ENCODE measurements at regions not wholly inside any gene's neighbourhood (a gene's known extent, or its start where the extent isn't known, plus 50 kb on each side); places are given as distances from the start of the nearest gene placed in this dataset.
"Not testable (repeated sequence)": the region's sequence is repeated elsewhere in the genome, so short reads cannot be mapped to it uniquely, and the experiment has no call there.

DNA sequence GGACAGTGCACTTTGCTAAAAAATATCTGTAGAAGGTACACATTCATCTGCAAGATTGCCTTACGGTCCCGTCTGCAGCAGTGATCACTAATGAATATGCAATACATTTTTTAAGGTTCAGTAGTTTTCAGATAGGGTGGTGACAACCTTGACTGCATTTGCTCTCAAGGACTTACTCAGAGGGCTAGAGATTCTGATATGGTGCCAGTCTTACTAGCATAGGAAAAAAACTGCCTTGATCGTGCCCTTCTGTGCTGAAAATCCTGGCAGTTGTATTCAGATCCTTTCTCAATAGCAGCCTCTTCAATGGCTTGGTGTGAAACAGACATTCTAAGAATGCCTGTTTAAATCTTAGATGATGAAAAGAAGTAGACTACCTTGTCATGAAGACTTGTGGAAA lies 411.9 kb upstream of the CCDC54 start:
- Histone ChIP-seq H3K79me2 (ENCODE audit: low read length) (no peaks in the 10 kb centered on the region), H3K4me1 (ENCODE audit: low read length) (no peaks in the 10 kb centered on the region), H3K36me3 (ENCODE audit: insufficient read depth, low read length) (no peaks in the 10 kb centered on the region), H3K9me3 (ENCODE audit: low read length) (no peaks in the 10 kb centered on the region), H3K4me2 (ENCODE audit: low read depth, low read length, poor library complexity, severe bottlenecking) (no peak overlapping the region), H3K9ac (ENCODE audit: low read length) (no peak overlapping the region), H4K20me1 (ENCODE audit: insufficient read depth, low read depth, low read length) (no peaks in the 10 kb centered on the region), H2AFZ (ENCODE audit: low read length) (no peak overlapping the region), H3K4me3 (ENCODE audit: low read length) (no peak overlapping the region), H3K9me2 (replicated peaks; ENCODE audit: insufficient read depth, low read length) (no peaks in the 10 kb centered on the region), H3K27me3 (ENCODE audit: low read length) (no peaks in the 10 kb centered on the region), H3K27ac (ENCODE audit: low read length) (no peak overlapping the region)
- no peak for DNase-seq

DNA sequence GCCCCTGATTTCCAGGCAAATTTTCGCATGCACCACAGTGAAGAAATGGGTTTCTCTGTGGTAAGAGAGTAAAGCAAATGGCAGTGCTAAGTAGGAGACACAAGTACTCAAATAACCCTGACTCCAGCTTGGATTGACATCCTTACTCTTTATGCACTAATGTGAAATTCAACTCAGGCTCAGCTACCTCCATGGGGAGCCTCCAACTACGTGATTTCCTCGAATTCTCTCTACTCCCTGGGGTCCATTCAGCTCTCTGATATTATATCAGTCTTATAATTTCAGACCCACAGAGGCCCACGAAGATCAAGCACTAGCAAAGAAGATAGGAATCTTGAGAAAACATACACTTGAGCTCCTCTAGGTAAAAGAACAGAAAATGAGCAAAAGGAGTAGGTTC lies 407.6 kb upstream of the CCDC54 start:
- Histone ChIP-seq H3K79me2 (ENCODE audit: low read length) (no peaks in the 10 kb centered on the region), H3K4me2 (ENCODE audit: low read depth, low read length, poor library complexity, severe bottlenecking) (no peak overlapping the region), H3K36me3 (ENCODE audit: insufficient read depth, low read length) (no peaks in the 10 kb centered on the region), H2AFZ (ENCODE audit: low read length) (no peak overlapping the region), H3K9me2 (replicated peaks; ENCODE audit: insufficient read depth, low read length) (no peaks in the 10 kb centered on the region; the same call in 1 of the 2 replicates), H3K4me3 (ENCODE audit: low read length) (no peak overlapping the region), H3K4me1 (ENCODE audit: low read length) (no peaks in the 10 kb centered on the region), H3K9me3 (ENCODE audit: low read length) (no peaks in the 10 kb centered on the region), H4K20me1 (ENCODE audit: insufficient read depth, low read depth, low read length) (no peaks in the 10 kb centered on the region), H3K27ac (ENCODE audit: low read length) (no peak overlapping the region), H3K27me3 (ENCODE audit: low read length) (no peaks in the 10 kb centered on the region), H3K9ac (ENCODE audit: low read length) (no peak overlapping the region)
- no peak for DNase-seq

DNA sequence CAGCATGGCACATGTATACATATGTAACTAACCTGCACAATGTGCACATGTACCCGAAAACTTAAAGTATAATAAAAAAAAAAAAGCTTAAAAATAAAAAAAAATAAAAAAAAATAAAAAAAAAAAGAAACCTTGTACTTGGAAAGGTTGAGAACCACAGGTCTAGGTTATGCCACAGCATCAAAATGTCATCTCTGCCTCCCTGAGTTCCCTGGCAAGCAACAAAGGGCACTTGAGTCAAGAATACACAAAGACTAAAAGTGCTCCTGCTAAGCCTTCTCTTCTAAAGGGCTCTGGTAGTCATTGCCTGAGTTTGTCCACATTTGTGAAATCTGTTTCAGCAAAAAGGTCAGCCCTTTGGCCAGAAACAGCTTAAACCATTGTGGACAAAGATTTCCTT lies 395.8 kb upstream of the CCDC54 start:
- no peak for DNase-seq
- H3K27me3 ChIP-seq (ENCODE audit: low read length): no peaks in the 10 kb centered on the region
- H3K9me3 ChIP-seq (ENCODE audit: low read length): no peaks in the 10 kb centered on the region
- H3K9ac ChIP-seq (ENCODE audit: low read length): no peak overlapping the region
- no peaks in the 10 kb centered on the region for H3K9me2 ChIP-seq (replicated peaks; ENCODE audit: insufficient read depth, low read length)
- H3K79me2 ChIP-seq (ENCODE audit: low read length): no peaks in the 10 kb centered on the region
- no peaks in the 10 kb centered on the region for H4K20me1 ChIP-seq (ENCODE audit: insufficient read depth, low read depth, low read length)
- H3K4me3 ChIP-seq (ENCODE audit: low read length): no peak overlapping the region
- H3K27ac ChIP-seq (ENCODE audit: low read length): no peak overlapping the region
- no peaks in the 10 kb centered on the region for H3K36me3 ChIP-seq (ENCODE audit: insufficient read depth, low read length)
- no peak overlapping the region for H3K4me2 ChIP-seq (ENCODE audit: low read depth, low read length, poor library complexity, severe bottlenecking)
- H2AFZ ChIP-seq (ENCODE audit: low read length): no peak overlapping the region
- no peaks in the 10 kb centered on the region for H3K4me1 ChIP-seq (ENCODE audit: low read length)

DNA sequence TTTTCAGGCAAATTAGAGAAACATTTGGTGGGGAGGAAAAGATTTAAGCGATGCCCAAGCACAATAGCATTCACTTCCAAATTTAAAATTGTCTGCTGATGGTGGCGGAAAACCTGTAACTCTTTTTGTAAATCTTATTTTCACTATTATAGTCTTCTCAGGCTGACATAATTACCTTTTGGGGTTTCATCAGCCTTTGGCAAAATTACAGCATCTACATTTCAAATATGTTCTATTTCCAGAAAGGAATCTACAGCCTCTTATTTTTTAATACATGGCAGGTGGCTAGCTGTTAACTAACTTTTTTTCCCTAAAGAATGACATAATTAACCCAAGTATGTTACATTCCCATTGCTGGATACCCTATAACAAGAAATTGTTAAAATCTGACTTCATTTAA lies 391.5 kb upstream of the CCDC54 start:
- no peak for DNase-seq
- Histone ChIP-seq H3K9me2 (replicated peaks; ENCODE audit: insufficient read depth, low read length) (no peaks in the 10 kb centered on the region), H3K4me3 (ENCODE audit: low read length) (no peak overlapping the region), H3K36me3 (ENCODE audit: insufficient read depth, low read length) (no peaks in the 10 kb centered on the region), H3K79me2 (ENCODE audit: low read length) (no peaks in the 10 kb centered on the region), H3K27ac (ENCODE audit: low read length) (no peak overlapping the region), H4K20me1 (ENCODE audit: insufficient read depth, low read depth, low read length) (no peaks in the 10 kb centered on the region), H2AFZ (ENCODE audit: low read length) (no peak overlapping the region), H3K27me3 (ENCODE audit: low read length) (no peaks in the 10 kb centered on the region), H3K9ac (ENCODE audit: low read length) (no peak overlapping the region), H3K4me1 (ENCODE audit: low read length) (no peaks in the 10 kb centered on the region), H3K4me2 (ENCODE audit: low read depth, low read length, poor library complexity, severe bottlenecking) (no peak overlapping the region), H3K9me3 (ENCODE audit: low read length) (no peaks in the 10 kb centered on the region)

DNA sequence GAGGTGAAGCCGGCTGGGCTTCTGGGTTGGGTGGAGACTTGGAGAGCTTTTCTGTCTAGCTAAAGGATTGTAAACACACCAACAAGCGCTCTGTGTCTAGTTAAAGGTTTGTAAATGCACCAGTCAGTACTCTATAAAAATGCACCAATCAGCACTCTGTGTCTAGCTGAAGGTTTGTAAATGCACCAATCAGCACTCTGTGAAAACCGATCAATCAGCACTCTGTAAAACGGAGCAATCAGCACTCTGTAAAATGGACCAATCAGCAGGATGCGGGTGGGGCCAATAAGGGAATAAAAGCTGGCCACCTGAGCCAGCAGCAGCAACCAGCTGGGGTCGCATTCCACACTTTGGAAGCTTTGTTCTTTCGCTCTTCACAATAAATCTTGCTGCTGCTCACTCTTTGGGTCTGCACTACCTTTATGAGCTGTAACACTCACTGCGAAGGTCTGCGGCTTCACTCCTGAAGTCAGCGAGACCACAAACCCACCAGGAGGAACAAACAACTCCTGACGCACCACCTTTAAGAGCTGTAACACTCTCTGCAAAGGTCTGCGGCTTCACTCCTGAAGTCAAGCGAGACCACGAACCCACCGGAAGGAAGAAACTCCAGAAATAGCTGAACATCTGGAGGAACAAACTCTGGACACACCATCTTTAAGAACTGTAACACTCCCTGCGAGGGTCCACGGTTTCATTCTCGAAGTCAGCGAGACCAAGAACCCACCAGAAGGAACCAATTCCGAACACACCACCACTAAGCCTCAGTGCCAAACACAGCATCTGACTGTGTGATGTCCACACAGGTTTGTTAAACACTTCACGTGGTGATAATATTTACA lies 378.2 kb upstream of the CCDC54 start:
- not testable (repeated sequence) for H3K79me2 ChIP-seq (ENCODE audit: low read length); H3K4me3 ChIP-seq (ENCODE audit: low read length); H3K9me3 ChIP-seq (ENCODE audit: low read length); DNase-seq; H3K4me1 ChIP-seq (ENCODE audit: low read length); H3K27me3 ChIP-seq (ENCODE audit: low read length); H2AFZ ChIP-seq (ENCODE audit: low read length); H3K36me3 ChIP-seq (ENCODE audit: insufficient read depth, low read length); H3K9ac ChIP-seq (ENCODE audit: low read length); H3K27ac ChIP-seq (ENCODE audit: low read length); H4K20me1 ChIP-seq (ENCODE audit: insufficient read depth, low read depth, low read length); H3K9me2 ChIP-seq (replicated peaks; ENCODE audit: insufficient read depth, low read length); H3K4me2 ChIP-seq (ENCODE audit: low read depth, low read length, poor library complexity, severe bottlenecking)

DNA sequence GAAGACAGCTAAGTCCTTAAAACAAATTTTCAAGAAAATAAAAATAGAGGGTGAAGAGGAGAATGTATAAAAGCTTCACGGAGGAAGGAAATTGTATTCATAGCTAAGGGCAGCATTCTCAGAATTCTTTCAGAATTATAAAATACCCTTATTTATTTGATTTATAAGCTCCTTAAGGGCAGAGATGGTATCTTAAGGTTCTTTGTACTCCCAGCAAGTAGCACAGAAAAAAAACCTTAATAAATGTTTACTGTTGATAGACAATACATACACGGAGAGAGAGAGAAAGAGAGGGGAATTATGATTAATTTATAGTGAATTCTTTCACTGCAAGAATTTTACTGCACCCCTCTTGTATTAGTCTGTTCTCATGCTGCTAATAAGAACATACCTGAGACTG lies 375.6 kb upstream of the CCDC54 start:
- H3K79me2 ChIP-seq (ENCODE audit: low read length): no peaks in the 10 kb centered on the region
- H3K4me3 ChIP-seq (ENCODE audit: low read length): no peak overlapping the region
- no peak overlapping the region for H3K4me2 ChIP-seq (ENCODE audit: low read depth, low read length, poor library complexity, severe bottlenecking)
- no peaks in the 10 kb centered on the region for H3K36me3 ChIP-seq (ENCODE audit: insufficient read depth, low read length)
- no peak for DNase-seq
- H3K9me2 ChIP-seq (replicated peaks; ENCODE audit: insufficient read depth, low read length): no peaks in the 10 kb centered on the region
- H3K9me3 ChIP-seq (ENCODE audit: low read length): no peaks in the 10 kb centered on the region
- no peak overlapping the region for H3K9ac ChIP-seq (ENCODE audit: low read length)
- H3K27me3 ChIP-seq (ENCODE audit: low read length): no peaks in the 10 kb centered on the region
- no peaks in the 10 kb centered on the region for H4K20me1 ChIP-seq (ENCODE audit: insufficient read depth, low read depth, low read length)
- no peaks in the 10 kb centered on the region for H3K4me1 ChIP-seq (ENCODE audit: low read length)
- no peak overlapping the region for H3K27ac ChIP-seq (ENCODE audit: low read length)
- no peak overlapping the region for H2AFZ ChIP-seq (ENCODE audit: low read length)

DNA sequence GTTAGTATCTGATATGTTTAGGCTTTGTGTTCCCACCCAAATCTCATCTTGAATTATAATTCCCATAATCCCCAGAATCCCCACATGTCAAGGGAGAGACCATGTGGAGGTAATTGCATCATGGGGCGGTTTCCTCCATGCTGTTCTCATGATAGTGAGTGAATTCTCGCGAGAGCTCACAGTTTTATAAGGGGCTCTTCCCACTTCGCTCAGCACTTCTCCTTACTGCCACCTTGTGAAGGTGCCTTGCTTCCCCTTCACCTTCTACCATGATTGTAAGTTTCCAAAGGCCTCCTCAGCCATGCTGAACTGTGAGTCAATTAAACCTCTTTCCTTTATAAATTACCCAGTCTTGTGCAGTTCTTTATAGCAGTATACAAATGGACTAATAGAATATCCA lies 371.9 kb upstream of the CCDC54 start:
- H3K9me2 ChIP-seq (replicated peaks; ENCODE audit: insufficient read depth, low read length); H3K27me3 ChIP-seq (ENCODE audit: low read length); H3K27ac ChIP-seq (ENCODE audit: low read length); H3K4me2 ChIP-seq (ENCODE audit: low read depth, low read length, poor library complexity, severe bottlenecking); DNase-seq; H3K79me2 ChIP-seq (ENCODE audit: low read length); H4K20me1 ChIP-seq (ENCODE audit: insufficient read depth, low read depth, low read length); H3K4me3 ChIP-seq (ENCODE audit: low read length); H3K4me1 ChIP-seq (ENCODE audit: low read length); H2AFZ ChIP-seq (ENCODE audit: low read length); H3K9ac ChIP-seq (ENCODE audit: low read length); H3K36me3 ChIP-seq (ENCODE audit: insufficient read depth, low read length); H3K9me3 ChIP-seq (ENCODE audit: low read length): not testable (repeated sequence)

DNA sequence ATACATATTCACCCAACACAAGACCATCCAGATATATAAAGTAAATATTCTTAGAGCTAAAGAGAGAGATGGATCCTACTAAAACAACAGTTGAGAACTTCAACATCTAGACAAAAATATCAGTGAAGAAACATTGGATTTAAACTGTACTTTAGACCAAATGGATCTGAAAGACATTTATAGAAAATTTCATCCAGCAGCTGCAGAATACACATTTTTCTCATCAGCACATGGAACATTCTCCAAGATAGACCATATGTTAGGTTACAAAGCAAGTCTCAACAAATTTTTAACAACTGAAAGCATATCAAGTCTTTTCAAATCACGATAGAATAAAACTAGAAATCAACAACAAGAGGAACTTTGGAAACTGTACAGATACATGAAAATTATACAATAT lies 369.0 kb upstream of the CCDC54 start:
- Histone ChIP-seq H3K4me3 (ENCODE audit: low read length) (no peak overlapping the region), H3K4me1 (ENCODE audit: low read length) (no peaks in the 10 kb centered on the region), H3K9me2 (replicated peaks; ENCODE audit: insufficient read depth, low read length) (no peaks in the 10 kb centered on the region), H2AFZ (ENCODE audit: low read length) (no peak overlapping the region), H3K4me2 (ENCODE audit: low read depth, low read length, poor library complexity, severe bottlenecking) (no peak overlapping the region), H3K36me3 (ENCODE audit: insufficient read depth, low read length) (no peaks in the 10 kb centered on the region), H3K79me2 (ENCODE audit: low read length) (no peaks in the 10 kb centered on the region), H3K9me3 (ENCODE audit: low read length) (no peaks in the 10 kb centered on the region), H3K27me3 (ENCODE audit: low read length) (no peaks in the 10 kb centered on the region), H4K20me1 (ENCODE audit: insufficient read depth, low read depth, low read length) (no peaks in the 10 kb centered on the region), H3K27ac (ENCODE audit: low read length) (no peak overlapping the region), H3K9ac (ENCODE audit: low read length) (no peak overlapping the region)
- no peak for DNase-seq

All from Karpas-422 (cell line).